AG04449 (cell line): ENCODE measurements at regions not wholly inside any gene's neighbourhood (a gene's known extent, or its start where the extent isn't known, plus 50 kb on each side); places are given as distances from the start of the nearest gene placed in this dataset.

Experiments
- CTCF ChIA-PET: fragments of 350-600 bp; formaldehyde crosslinking; extraction: SDS; loops from one replicate; lab custom pipeline; 2021; ENCODE audit warnings: antibody characterized with exemption; lab: Yijun Ruan, JAX
- POLR2A ChIA-PET: fragments of 400-600, 350-600 bp; formaldehyde crosslinking; extraction: SDS; loops from one replicate; lab custom pipeline; 2020; ENCODE audit warnings: antibody characterized with exemption, inconsistent platforms; lab: Yijun Ruan, JAX
- DNase-seq: peaks from one replicate; pipeline ENCODE4 v3.0.0-alpha.2; 2010; ENCODE audit warnings: low read depth, low spot score
- H3K4me3 ChIP-seq: 2 replicates; pipeline ENCODE4 v1.5.1; 2011; ENCODE audit warnings: low read depth, mild to moderate bottlenecking, control low read depth, low read length
- TF ChIP-seq, protein P1 (sequence below): IDR thresholded peaks from one replicate; pipeline ENCODE4 v1.5.1; 2011; ENCODE audit warnings: mild to moderate bottlenecking, moderate library complexity, low read length, control low read depth, inconsistent platforms; ENCODE audit not compliant: insufficient read depth; ENCODE audit errors: missing control alignments

DNA sequence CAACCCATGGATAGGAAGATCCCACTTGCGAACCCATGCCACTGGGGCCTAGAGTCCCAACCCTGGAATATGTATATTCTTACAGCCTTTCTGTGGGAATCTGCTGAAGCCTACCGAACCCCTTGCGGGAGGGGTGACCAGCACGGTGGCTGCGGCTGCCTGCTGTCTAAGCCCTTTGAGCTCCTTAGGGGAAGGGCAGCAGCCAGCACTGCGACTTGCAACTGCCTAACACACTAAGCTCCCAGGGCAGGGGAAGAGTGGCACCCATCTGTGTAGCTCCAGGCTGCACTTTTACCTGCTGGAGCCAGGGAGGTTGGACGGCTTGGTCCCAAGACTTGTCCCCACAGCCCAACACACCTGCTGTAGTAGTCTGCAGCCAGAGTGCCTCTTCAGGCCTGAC is 1968.7 kb upstream of the FLRT2 start:
- TF ChIP-seq, protein P1, sequence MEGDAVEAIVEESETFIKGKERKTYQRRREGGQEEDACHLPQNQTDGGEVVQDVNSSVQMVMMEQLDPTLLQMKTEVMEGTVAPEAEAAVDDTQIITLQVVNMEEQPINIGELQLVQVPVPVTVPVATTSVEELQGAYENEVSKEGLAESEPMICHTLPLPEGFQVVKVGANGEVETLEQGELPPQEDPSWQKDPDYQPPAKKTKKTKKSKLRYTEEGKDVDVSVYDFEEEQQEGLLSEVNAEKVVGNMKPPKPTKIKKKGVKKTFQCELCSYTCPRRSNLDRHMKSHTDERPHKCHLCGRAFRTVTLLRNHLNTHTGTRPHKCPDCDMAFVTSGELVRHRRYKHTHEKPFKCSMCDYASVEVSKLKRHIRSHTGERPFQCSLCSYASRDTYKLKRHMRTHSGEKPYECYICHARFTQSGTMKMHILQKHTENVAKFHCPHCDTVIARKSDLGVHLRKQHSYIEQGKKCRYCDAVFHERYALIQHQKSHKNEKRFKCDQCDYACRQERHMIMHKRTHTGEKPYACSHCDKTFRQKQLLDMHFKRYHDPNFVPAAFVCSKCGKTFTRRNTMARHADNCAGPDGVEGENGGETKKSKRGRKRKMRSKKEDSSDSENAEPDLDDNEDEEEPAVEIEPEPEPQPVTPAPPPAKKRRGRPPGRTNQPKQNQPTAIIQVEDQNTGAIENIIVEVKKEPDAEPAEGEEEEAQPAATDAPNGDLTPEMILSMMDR, result no peak
- DNase-seq, result no peak
- CTCF ChIA-PET, result no interaction called here
- no peak overlapping the region for H3K4me3 ChIP-seq
- POLR2A ChIA-PET, result no interaction called here

DNA sequence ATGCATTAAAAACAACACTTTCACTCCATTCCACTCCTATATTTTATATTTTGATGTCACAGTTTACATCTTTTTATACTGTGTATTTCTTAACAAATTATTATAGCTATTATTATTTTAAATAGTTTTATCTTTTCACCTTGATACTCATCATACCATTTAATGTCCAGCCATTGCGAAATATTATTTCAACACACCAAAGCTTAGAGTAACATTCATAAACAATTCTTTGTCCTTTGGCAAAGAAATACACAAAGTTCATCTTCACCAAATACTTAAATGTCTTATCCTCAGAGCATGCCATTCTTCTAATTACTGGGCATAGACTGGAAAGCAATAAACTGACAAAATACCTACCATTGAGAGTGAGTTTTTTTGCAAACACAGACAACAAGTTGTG is 1963.4 kb upstream of the FLRT2 start:
- POLR2A ChIA-PET, result no interaction called here

DNA sequence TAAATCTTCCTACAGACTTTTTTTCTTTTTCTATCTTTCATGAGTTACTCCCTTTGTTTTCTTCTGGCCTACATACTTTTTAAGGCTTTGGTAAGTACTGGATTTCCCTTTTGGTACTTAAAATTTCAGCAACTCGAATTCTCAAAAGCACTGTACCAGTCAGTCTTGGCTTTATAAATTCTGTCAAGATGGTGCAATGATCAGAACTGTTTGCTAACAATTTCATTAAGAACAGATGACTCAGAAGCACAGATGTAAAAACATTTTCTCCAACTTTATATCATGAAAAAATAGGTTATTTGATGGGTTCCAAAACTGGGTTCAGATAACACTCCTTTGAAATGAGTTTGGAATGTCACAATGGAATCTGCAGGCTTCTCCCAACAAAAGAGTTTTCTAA is 1961.8 kb upstream of the FLRT2 start:
- POLR2A ChIA-PET, result no interaction called here

More for the DNA sequence above, 1963.4 kb upstream of the FLRT2 start:
- H3K4me3 ChIP-seq, result no peak overlapping the region
- TF ChIP-seq, protein P1, result no peak
- CTCF ChIA-PET, result no interaction called here
- no peak for DNase-seq

DNA sequence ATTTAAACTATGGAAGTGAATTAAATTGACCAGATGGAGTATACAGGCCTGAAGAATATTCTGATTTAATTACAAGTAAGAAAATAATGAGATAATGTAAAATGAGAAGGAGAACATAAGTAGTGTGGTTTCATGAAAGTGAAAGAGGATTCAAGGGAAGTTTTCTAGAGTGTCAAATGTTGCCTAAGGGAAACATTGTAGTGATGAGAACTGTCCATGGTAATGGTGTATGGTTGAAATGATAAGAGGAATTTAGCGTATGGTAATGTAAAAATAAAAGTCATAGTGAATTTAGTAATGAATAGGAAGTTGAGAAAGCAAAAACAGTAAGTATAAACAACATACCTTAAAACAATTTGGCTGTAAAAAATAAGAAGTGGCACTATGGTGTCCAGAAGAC is 1954.6 kb upstream of the FLRT2 start:
- ChIA-PET CTCF (no interaction called here), POLR2A (no interaction called here)
- no peak overlapping the region for H3K4me3 ChIP-seq
- DNase-seq, result no peak
- TF ChIP-seq, protein P1, result no peak

More for the DNA sequence above, 1961.8 kb upstream of the FLRT2 start:
- no peak overlapping the region for H3K4me3 ChIP-seq
- TF ChIP-seq, protein P1, result no peak
- no peak for DNase-seq
- CTCF ChIA-PET, result no interaction called here

DNA sequence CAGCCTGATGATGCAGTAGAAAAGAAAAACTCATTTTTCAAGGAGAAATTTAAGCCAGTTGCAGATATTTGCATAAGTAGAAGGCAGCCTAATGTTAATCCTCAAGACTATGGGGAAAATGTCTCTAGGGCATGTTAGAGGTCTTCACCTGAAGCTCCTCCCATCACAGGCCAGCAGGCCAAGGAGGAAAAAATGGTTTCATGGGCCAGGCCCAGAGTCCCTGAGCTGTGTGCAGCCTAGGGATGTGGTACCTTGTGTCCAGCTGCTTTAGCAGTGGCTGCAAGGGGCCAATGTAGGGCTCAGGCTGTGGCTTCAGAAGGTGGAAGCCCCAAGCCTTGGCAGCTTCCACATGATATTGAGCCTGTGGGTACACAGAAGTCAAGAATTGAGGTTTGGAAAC is 1946.7 kb upstream of the FLRT2 start:
- no peak for DNase-seq
- TF ChIP-seq, protein P1, result no peak
- no peak overlapping the region for H3K4me3 ChIP-seq
- CTCF ChIA-PET, result no interaction called here
- POLR2A ChIA-PET, result no interaction called here

DNA sequence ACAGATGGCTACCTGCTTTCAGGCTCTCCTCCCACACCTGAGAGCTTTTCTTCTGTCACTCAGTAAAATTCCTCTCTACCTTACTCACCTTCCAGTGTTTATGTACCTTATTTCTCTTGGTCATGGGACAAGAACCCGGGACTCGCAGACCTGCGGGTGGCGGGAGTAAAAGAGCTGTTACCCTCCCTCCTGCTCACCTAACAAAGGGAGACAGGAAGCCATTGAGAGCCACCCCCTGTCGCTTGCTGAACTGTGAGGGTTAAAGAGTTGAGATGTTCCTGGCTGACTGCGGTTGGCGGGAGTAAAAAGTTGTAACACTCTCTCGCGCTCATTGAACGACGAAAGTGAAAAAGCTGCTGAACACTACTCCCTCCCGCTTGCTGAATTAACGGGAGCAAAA is 1935.1 kb upstream of the FLRT2 start:
- no peak for DNase-seq
- TF ChIP-seq, protein P1, result no peak
- H3K4me3 ChIP-seq, result no peak overlapping the region
- ChIA-PET CTCF (no interaction called here), POLR2A (no interaction called here)
